SK-N-SH (cell line): ENCODE measurements at regions not wholly inside any gene's neighbourhood (a gene's known extent, or its start where the extent isn't known, plus 50 kb on each side); places are given as distances from the start of the nearest gene placed in this dataset.
"Not testable (repeated sequence)": the region's sequence is repeated elsewhere in the genome, so short reads cannot be mapped to it uniquely, and the experiment has no call there.

Experiments used
- CTCF ChIA-PET: fragments of 300-600, 350-600 bp; formaldehyde crosslinking; extraction: SDS; loops from one replicate; lab custom pipeline; 2021; lab: Yijun Ruan, JAX
- POLR2A ChIA-PET: fragments of 350-600 bp; sonication (Branson Sonifier 250); formaldehyde crosslinking; extraction: SDS; loops from one replicate; lab custom pipeline; 2020; ENCODE audit warnings: antibody characterized with exemption, inconsistent platforms; lab: Yijun Ruan, JAX
- DNase-seq: peaks from one replicate; pipeline ENCODE4 v3.0.0; 2012
- H2AFZ ChIP-seq: fragments of 200-600 bp; sonication (generic); 2 replicates; pipeline ENCODE4 v1.8.1; 2016; ENCODE audit warnings: antibody characterized with exemption, mild to moderate bottlenecking, low read depth
- H3F3A ChIP-seq: fragments of 200-600 bp; sonication (generic); replicated peaks from 2 replicates; pipeline ENCODE3; 2016; ENCODE audit warnings: antibody characterized with exemption, mild to moderate bottlenecking; ENCODE audit not compliant: insufficient read depth
- H3K27ac ChIP-seq, 2 experiments: fragments of 200-500 bp in 1 of 2; fragments of 200-600 bp in 1 of 2; sonication (Bioruptor generic) in 1 of 2; sonication (generic), shearing (Covaris generic) in 1 of 2; 2 replicates each; pipeline versions ENCODE4 v1.5.1 to v1.6.1; 2014 to 2016; ENCODE audit warnings: low read depth in 2 of 2, inconsistent platforms in 1 of 2, low read length in 1 of 2, mild to moderate bottlenecking in 1 of 2, mixed read lengths in 1 of 2
- H3K27me3 ChIP-seq: fragments of 200-600 bp; sonication (generic), shearing (Covaris generic); 2 replicates; pipeline ENCODE4 v1.6.1; 2016; ENCODE audit warnings: mixed run types; ENCODE audit not compliant: insufficient read depth
- H3K36me3 ChIP-seq, 2 experiments: fragments of 200-500 bp in 1 of 2; fragments of 200-600 bp in 1 of 2; sonication (Bioruptor generic) in 1 of 2; sonication (generic) in 1 of 2; replicated peaks in 1 of 2; 2 replicates each; pipeline versions ENCODE3 to v1.5.1; 2014 to 2016; ENCODE audit warnings: low read length in 1 of 2, mild to moderate bottlenecking in 1 of 2; ENCODE audit not compliant: insufficient read depth in 2 of 2, control insufficient read depth in 1 of 2
- H3K4me1 ChIP-seq, 2 experiments: fragments of 200-500 bp in 1 of 2; fragments of 200-600 bp in 1 of 2; sonication (Bioruptor generic) in 1 of 2; sonication (generic), shearing (Covaris generic) in 1 of 2; 2 replicates each; pipeline versions ENCODE4 v1.5.1 to v1.6.1; 2014 to 2016; ENCODE audit warnings: low read depth in 1 of 2, low read length in 1 of 2, mixed run types in 1 of 2; ENCODE audit not compliant: insufficient read depth in 2 of 2, control insufficient read depth in 1 of 2
- H3K4me2 ChIP-seq: fragments of 200-600 bp; sonication (generic), shearing (Covaris generic); 2 replicates; pipeline ENCODE4 v1.6.1; 2017; ENCODE audit warnings: mixed run types
- H3K4me3 ChIP-seq, 2 experiments: fragments of 200-500 bp in 1 of 2; fragments of 200-600 bp in 1 of 2; sonication (Bioruptor generic) in 1 of 2; sonication (generic), shearing (Covaris generic) in 1 of 2; 2 replicates each; pipeline versions ENCODE4 v1.5.1 to v1.8.1; 2014 to 2016; ENCODE audit warnings: low read depth in 2 of 2, inconsistent platforms in 1 of 2, low read length in 1 of 2, mild to moderate bottlenecking in 1 of 2, mixed read lengths in 1 of 2, moderate library complexity in 1 of 2
- H3K79me2 ChIP-seq: fragments of 200-600 bp; sonication (generic); 2 replicates; pipeline ENCODE4 v1.8.1; 2017; ENCODE audit warnings: mild to moderate bottlenecking; ENCODE audit not compliant: insufficient read depth
- H3K9ac ChIP-seq: fragments of 200-600 bp; sonication (generic); 2 replicates; pipeline ENCODE4 v1.6.1; 2017; ENCODE audit warnings: mixed run types
- H3K9me2 ChIP-seq: fragments of 200-600 bp; sonication (generic); 2 replicates; pipeline ENCODE4 v1.6.1; 2017; ENCODE audit warnings: mixed run types
- H3K9me3 ChIP-seq: fragments of 200-600 bp; sonication (generic); 2 replicates; pipeline ENCODE4 v1.6.1; 2017; ENCODE audit warnings: mixed run types, mild to moderate bottlenecking, moderate library complexity
- H4K20me1 ChIP-seq: fragments of 200-600 bp; sonication (generic); 2 replicates; pipeline ENCODE4 v1.6.1; 2017; ENCODE audit warnings: mild to moderate bottlenecking, mixed run types; ENCODE audit not compliant: insufficient read depth
- WGBS: methylation state at CpG from one replicate; pipeline ENCODE4 v1.1.6; 2017; ENCODE audit warnings: low lambda C conversion rate; 5-methylcytosine and 5-hydroxymethylcytosine counted together

GRCh38 chr5:177845906-177846305, 63.2 kb upstream of the FAM153A start:
- H2AFZ ChIP-seq, H3K4me3 ChIP-seq, H3K79me2 ChIP-seq, H3K4me1 ChIP-seq, H3K4me2 ChIP-seq, H3K9me2 ChIP-seq, H3K9me3 ChIP-seq, H3K27ac ChIP-seq, H3K36me3 ChIP-seq, POLR2A ChIA-PET, H3K27me3 ChIP-seq, H4K20me1 ChIP-seq, H3F3A ChIP-seq, H3K9ac ChIP-seq, DNase-seq, CTCF ChIA-PET: not testable (repeated sequence)
- 26% methylated on average over 1 of the region's 4 CpGs for WGBS

- H3K27ac ChIP-seq, H3F3A ChIP-seq, H3K4me3 ChIP-seq, H2AFZ ChIP-seq, H3K9ac ChIP-seq, DNase-seq, H4K20me1 ChIP-seq, H3K4me2 ChIP-seq, H3K36me3 ChIP-seq, POLR2A ChIA-PET, H3K4me1 ChIP-seq, H3K79me2 ChIP-seq, H3K27me3 ChIP-seq, H3K9me3 ChIP-seq, H3K9me2 ChIP-seq, CTCF ChIA-PET: not testable (repeated sequence)
- 29% methylated on average over 5 of the region's 5 CpGs for WGBS
Measured at GRCh38 chr5:177836191-177836590, 53.5 kb upstream of the FAM153A start.
